Smooth muscle cell (in vitro differentiated cells): ENCODE measurements at regions not wholly inside any gene's neighbourhood (a gene's known extent, or its start where the extent isn't known, plus 50 kb on each side); places are given as distances from the start of the nearest gene placed in this dataset.

Experiments
- DNase-seq: peaks from one replicate; lab custom pipeline; 2025; ENCODE audit not compliant: unreplicated experiment; lab: John Stamatoyannopoulos, UW
- H2AFZ ChIP-seq: fragments of 200-600 bp; sonication (generic); 2 replicates; pipeline ENCODE4 v1.6.0; 2016; ENCODE audit warnings: antibody characterized with exemption, low read depth, mild to moderate bottlenecking
- H3F3A ChIP-seq: fragments of 200-600 bp; sonication (generic); 2 replicates; pipeline ENCODE4 v1.6.0; 2017; ENCODE audit warnings: antibody characterized with exemption, low read depth
- H3K27ac ChIP-seq: fragments of 200-600 bp; sonication (generic); 2 replicates; pipeline ENCODE4 v1.5.1; 2016; ENCODE audit warnings: low read depth, mild to moderate bottlenecking
- H3K27me3 ChIP-seq: fragments of 200-600 bp; sonication (generic); 2 replicates; pipeline ENCODE4 v1.6.1; 2016; ENCODE audit warnings: low read depth, mild to moderate bottlenecking
- H3K36me3 ChIP-seq: fragments of 200-600 bp; sonication (generic); 2 replicates; pipeline ENCODE4 v1.5.1; 2016; ENCODE audit warnings: low read depth
- H3K4me1 ChIP-seq: fragments of 200-600 bp; sonication (generic); 2 replicates; pipeline ENCODE4 v1.5.1; 2016; ENCODE audit warnings: low read depth
- H3K4me2 ChIP-seq: fragments of 200-600 bp; sonication (generic); 2 replicates; pipeline ENCODE4 v1.6.0; 2016; ENCODE audit warnings: mild to moderate bottlenecking
- H3K4me3 ChIP-seq: fragments of 200-600 bp; sonication (generic); 2 replicates; pipeline ENCODE4 v1.5.1; 2016; ENCODE audit warnings: mild to moderate bottlenecking
- H3K79me2 ChIP-seq: fragments of 200-600 bp; sonication (generic); 2 replicates; pipeline ENCODE4 v1.6.0; 2016; ENCODE audit warnings: low read depth, mild to moderate bottlenecking
- H3K9ac ChIP-seq: fragments of 200-600 bp; sonication (generic); 2 replicates; pipeline ENCODE4 v1.6.0; 2016; ENCODE audit warnings: low read depth
- H3K9me3 ChIP-seq: fragments of 200-600 bp; sonication (generic); replicated peaks from 2 replicates; pipeline ENCODE4 v1.5.1; 2016; ENCODE audit warnings: low read depth
- H4K20me1 ChIP-seq: fragments of 200-600 bp; sonication (generic); 2 replicates; pipeline ENCODE4 v1.6.0; 2016; ENCODE audit warnings: low read depth
- CTCF ChIP-seq: fragments of 200-600 bp; sonication (generic); IDR thresholded peaks from 2 replicates; pipeline ENCODE4 v1.5.1; 2017; ENCODE audit warnings: borderline replicate concordance, mild to moderate bottlenecking, antibody characterized with exemption; ENCODE audit not compliant: insufficient read depth, poor library complexity, severe bottlenecking
- WGBS: methylation state at CpG from one replicate; pipeline ENCODE4 v1.1.7; 2016; ENCODE audit warnings: low lambda C conversion rate; 5-methylcytosine and 5-hydroxymethylcytosine counted together

GRCh38 chr1:47576758-47577115 lies 138.9 kb downstream of the FOXD2 start:
- peak overlapping the region; percentile 27 for H3K4me2 ChIP-seq
- no peak for TF ChIP-seq CTCF

GRCh38 chr1:47577303-47578025 lies 139.6 kb downstream of the FOXD2 start:
- Histone ChIP-seq H2AFZ (no peak overlapping the region), H3K27me3 (peaks cover 5% of the 10 kb centered on the region), H3K4me1 (peaks cover 4% of the 10 kb centered on the region), H3F3A (no peaks in the 10 kb centered on the region), H3K4me3 (no peak overlapping the region), H3K9me3 (no peaks in the 10 kb centered on the region), H3K9ac (no peak overlapping the region), H3K27ac (no peak overlapping the region), H3K79me2 (no peaks in the 10 kb centered on the region), H4K20me1 (no peaks in the 10 kb centered on the region), H3K4me2 (no peak overlapping the region), H3K36me3 (no peaks in the 10 kb centered on the region)
- 79% methylated on average over 12 of the region's 12 CpGs for WGBS
- no peak for TF ChIP-seq CTCF
- no peak for DNase-seq

More at GRCh38 chr1:47576758-47577115, 138.9 kb downstream of the FOXD2 start:
- Histone ChIP-seq H3K4me3 (no peak overlapping the region), H3F3A (no peaks in the 10 kb centered on the region), H3K4me1 (peaks cover 4% of the 10 kb centered on the region), H3K27ac (no peak overlapping the region), H3K9ac (no peak overlapping the region), H3K9me3 (no peaks in the 10 kb centered on the region), H3K27me3 (peaks cover 5% of the 10 kb centered on the region), H4K20me1 (no peaks in the 10 kb centered on the region), H3K36me3 (no peaks in the 10 kb centered on the region), H2AFZ (no peak overlapping the region), H3K79me2 (no peaks in the 10 kb centered on the region)
- 62% methylated on average over 2 of the region's 2 CpGs for WGBS
- no peak for DNase-seq

GRCh38 chr1:47578026-47578720 lies 140.3 kb downstream of the FOXD2 start:
- H3K4me2 ChIP-seq: peak overlapping the region; percentile 15
- DNase-seq: no peak

More at GRCh38 chr1:47578026-47578720, 140.3 kb downstream of the FOXD2 start:
- Histone ChIP-seq H3K79me2 (no peaks in the 10 kb centered on the region), H3K9me3 (no peaks in the 10 kb centered on the region), H3K27ac (no peak overlapping the region), H3K4me1 (peaks cover 4% of the 10 kb centered on the region), H3F3A (no peaks in the 10 kb centered on the region), H3K36me3 (no peaks in the 10 kb centered on the region), H3K4me3 (no peak overlapping the region), H3K27me3 (peaks cover 5% of the 10 kb centered on the region), H2AFZ (no peak overlapping the region), H4K20me1 (no peaks in the 10 kb centered on the region), H3K9ac (no peak overlapping the region)
- no peak for TF ChIP-seq CTCF
- WGBS: 35% methylated on average over 19 of the region's 19 CpGs
